ENCODE measurements at regions not wholly inside any gene's neighbourhood (a gene's known extent, or its start where the extent isn't known, plus 50 kb on each side); places are given as distances from the start of the nearest gene placed in this dataset.

GRCh38 chr1:104291156-104291555 lies 541.5 kb downstream of the AMY1C start:
- no peak for TF ChIP-seq JUND (IDR thresholded peaks at IDR 0.05)
- TF ChIP-seq GABPA (IDR thresholded peaks at IDR 0.05 in 1 of 2, conservative IDR thresholded peaks at IDR 0.05 in 1 of 2): no peak
- TF ChIP-seq CTCF (IDR thresholded peaks at IDR 0.05; ENCODE audit: low read depth, low read length, missing input control): no peak
- TF ChIP-seq FOXA2 (IDR thresholded peaks at IDR 0.05): no peak
- no peak for TF ChIP-seq RAD21 (IDR thresholded peaks at IDR 0.05)
- no peak for TF ChIP-seq EGR1 (IDR thresholded peaks at IDR 0.05; ENCODE audit: low read depth in 2 of 2)
- TF ChIP-seq REST (IDR thresholded peaks at IDR 0.05): no peak
- TF ChIP-seq YY1 (IDR thresholded peaks at IDR 0.05): no peak
- no peak for TF ChIP-seq MAX (IDR thresholded peaks at IDR 0.05)
- TF ChIP-seq ATF3 (IDR thresholded peaks at IDR 0.05): no peak
- no peak for TF ChIP-seq SP1 (IDR thresholded peaks at IDR 0.05)

Data from liver (tissue), 3 donors.